WTC11 (cell line): ENCODE measurements at regions not wholly inside any gene's neighbourhood (a gene's known extent, or its start where the extent isn't known, plus 50 kb on each side); places are given as distances from the start of the nearest gene placed in this dataset.

ENCODE experiments used
- ARID4B ChIP-seq: sonication (generic); formaldehyde crosslinking; IDR thresholded peaks from 2 replicates; pipeline ENCODE4 v1.8.0; 2023; ENCODE audit warnings: missing genetic modification reagents, mild to moderate bottlenecking, borderline replicate concordance
- CBFB ChIP-seq: sonication (generic); formaldehyde crosslinking; IDR thresholded peaks from 2 replicates; pipeline ENCODE4 v1.8.1; 2022; ENCODE audit warnings: mild to moderate bottlenecking, low read depth, missing genetic modification reagents
- ELF4 ChIP-seq: sonication (generic); formaldehyde crosslinking; IDR thresholded peaks from 2 replicates; pipeline ENCODE4 v1.8.1; 2022; ENCODE audit warnings: low read depth, mild to moderate bottlenecking, moderate library complexity, missing genetic modification reagents
- GTF2I ChIP-seq: fragments of 250-450 bp; sonication (Bioruptor Pico); conservative IDR thresholded peaks from 2 replicates; pipeline ENCODE4 v1.4.0; 2021; ENCODE audit warnings: mild to moderate bottlenecking
- HMGXB4 ChIP-seq: sonication (generic); formaldehyde crosslinking; IDR thresholded peaks from 2 replicates; pipeline ENCODE4 v1.8.1; 2023; ENCODE audit warnings: mild to moderate bottlenecking, moderate library complexity, missing genetic modification reagents
- NFYB ChIP-seq: sonication (generic); formaldehyde crosslinking; conservative IDR thresholded peaks from 2 replicates; pipeline ENCODE4 v1.8.0; 2022; ENCODE audit warnings: low read depth, missing genetic modification reagents
- OVOL2 ChIP-seq: fragments of 250-450 bp; sonication (Bioruptor Pico); IDR thresholded peaks from 2 replicates; pipeline ENCODE4 v1.9.0; 2021; ENCODE audit warnings: mild to moderate bottlenecking, borderline replicate concordance
- PREB ChIP-seq: sonication (generic); formaldehyde crosslinking; IDR thresholded peaks from 2 replicates; pipeline ENCODE4 v1.8.1; 2022; ENCODE audit warnings: mild to moderate bottlenecking, missing genetic modification reagents, moderate library complexity, borderline replicate concordance
- SP1 ChIP-seq: sonication (generic); formaldehyde crosslinking; conservative IDR thresholded peaks from 2 replicates; pipeline ENCODE4 v1.8.1; 2022; ENCODE audit warnings: missing genetic modification reagents
- ZNF317 ChIP-seq: sonication (generic); formaldehyde crosslinking; IDR thresholded peaks from 2 replicates; pipeline ENCODE4 v1.8.1; 2023; ENCODE audit warnings: low read depth, mild to moderate bottlenecking, moderate library complexity, missing genetic modification reagents, borderline replicate concordance
- ZNF396 ChIP-seq: fragments of 250-450 bp; sonication (Bioruptor Pico); IDR thresholded peaks from 2 replicates; pipeline ENCODE4 v1.8.0; 2021; ENCODE audit warnings: mild to moderate bottlenecking, moderate library complexity, borderline replicate concordance
- ZNF532 ChIP-seq: fragments of 250-450 bp; sonication (Bioruptor Pico); IDR thresholded peaks from 2 replicates; pipeline ENCODE4 v1.9.0; 2021; ENCODE audit warnings: mild to moderate bottlenecking, borderline replicate concordance
- TF ChIP-seq, protein P1 (sequence below): sonication (generic); formaldehyde crosslinking; IDR thresholded peaks from 2 replicates; pipeline ENCODE4 v1.8.1; 2022; ENCODE audit warnings: low read depth, mild to moderate bottlenecking, moderate library complexity, missing genetic modification reagents, borderline replicate concordance
- TF ChIP-seq, protein P2 (sequence below): fragments of 250-450 bp; sonication (Bioruptor Pico); IDR thresholded peaks from 2 replicates; pipeline ENCODE4 v1.9.0; 2021; ENCODE audit warnings: mild to moderate bottlenecking

- TF ChIP-seq ARID4B (CRISPR knock-in tag), result no peak
- TF ChIP-seq ZNF532 (CRISPR knock-in tag), result no peak
- TF ChIP-seq SP1 (CRISPR knock-in tag), result no peak
- no peak for TF ChIP-seq GTF2I (CRISPR knock-in tag)
- no peak for TF ChIP-seq ZNF396 (CRISPR knock-in tag)
- no peak for TF ChIP-seq NFYB (CRISPR knock-in tag)
- TF ChIP-seq, protein P1, sequence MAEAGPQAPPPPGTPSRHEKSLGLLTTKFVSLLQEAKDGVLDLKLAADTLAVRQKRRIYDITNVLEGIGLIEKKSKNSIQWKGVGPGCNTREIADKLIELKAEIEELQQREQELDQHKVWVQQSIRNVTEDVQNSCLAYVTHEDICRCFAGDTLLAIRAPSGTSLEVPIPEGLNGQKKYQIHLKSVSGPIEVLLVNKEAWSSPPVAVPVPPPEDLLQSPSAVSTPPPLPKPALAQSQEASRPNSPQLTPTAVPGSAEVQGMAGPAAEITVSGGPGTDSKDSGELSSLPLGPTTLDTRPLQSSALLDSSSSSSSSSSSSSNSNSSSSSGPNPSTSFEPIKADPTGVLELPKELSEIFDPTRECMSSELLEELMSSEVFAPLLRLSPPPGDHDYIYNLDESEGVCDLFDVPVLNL (CRISPR knock-in tag), result no peak
- TF ChIP-seq ZNF317, result no peak
- no peak for TF ChIP-seq OVOL2 (CRISPR knock-in tag)
- TF ChIP-seq ELF4 (CRISPR knock-in tag), result no peak
- TF ChIP-seq CBFB (CRISPR knock-in tag), result no peak
- no peak for TF ChIP-seq PREB
- TF ChIP-seq HMGXB4 (CRISPR knock-in tag), result no peak
- TF ChIP-seq, protein P2, sequence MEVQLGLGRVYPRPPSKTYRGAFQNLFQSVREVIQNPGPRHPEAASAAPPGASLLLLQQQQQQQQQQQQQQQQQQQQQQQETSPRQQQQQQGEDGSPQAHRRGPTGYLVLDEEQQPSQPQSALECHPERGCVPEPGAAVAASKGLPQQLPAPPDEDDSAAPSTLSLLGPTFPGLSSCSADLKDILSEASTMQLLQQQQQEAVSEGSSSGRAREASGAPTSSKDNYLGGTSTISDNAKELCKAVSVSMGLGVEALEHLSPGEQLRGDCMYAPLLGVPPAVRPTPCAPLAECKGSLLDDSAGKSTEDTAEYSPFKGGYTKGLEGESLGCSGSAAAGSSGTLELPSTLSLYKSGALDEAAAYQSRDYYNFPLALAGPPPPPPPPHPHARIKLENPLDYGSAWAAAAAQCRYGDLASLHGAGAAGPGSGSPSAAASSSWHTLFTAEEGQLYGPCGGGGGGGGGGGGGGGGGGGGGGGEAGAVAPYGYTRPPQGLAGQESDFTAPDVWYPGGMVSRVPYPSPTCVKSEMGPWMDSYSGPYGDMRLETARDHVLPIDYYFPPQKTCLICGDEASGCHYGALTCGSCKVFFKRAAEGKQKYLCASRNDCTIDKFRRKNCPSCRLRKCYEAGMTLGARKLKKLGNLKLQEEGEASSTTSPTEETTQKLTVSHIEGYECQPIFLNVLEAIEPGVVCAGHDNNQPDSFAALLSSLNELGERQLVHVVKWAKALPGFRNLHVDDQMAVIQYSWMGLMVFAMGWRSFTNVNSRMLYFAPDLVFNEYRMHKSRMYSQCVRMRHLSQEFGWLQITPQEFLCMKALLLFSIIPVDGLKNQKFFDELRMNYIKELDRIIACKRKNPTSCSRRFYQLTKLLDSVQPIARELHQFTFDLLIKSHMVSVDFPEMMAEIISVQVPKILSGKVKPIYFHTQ, result no peak
Measured at GRCh38 chrX:116726806-116727205, 264.0 kb upstream of the CT83 start (continued).
